BJ (cell line): ENCODE measurements at regions not wholly inside any gene's neighbourhood (a gene's known extent, or its start where the extent isn't known, plus 50 kb on each side); places are given as distances from the start of the nearest gene placed in this dataset.

Experiments
- CTCF ChIA-PET: fragments of 350-600 bp; formaldehyde crosslinking; extraction: SDS; loops from one replicate; lab custom pipeline; 2021; ENCODE audit warnings: antibody characterized with exemption, inconsistent platforms; lab: Yijun Ruan, JAX
- POLR2A ChIA-PET: fragments of 300-600 bp; sonication (Branson Sonifier 250); formaldehyde crosslinking; extraction: SDS; loops from one replicate; lab custom pipeline; 2021; ENCODE audit warnings: antibody characterized with exemption; lab: Charles Lee
- DNase-seq: peaks from one replicate; pipeline ENCODE4 v3.0.0-alpha.2; 2011; ENCODE audit warnings: low read depth
- H3K27me3 ChIP-seq: 2 replicates; pipeline ENCODE4 v1.6.0; 2011; ENCODE audit warnings: low read length; ENCODE audit not compliant: control insufficient read depth, insufficient read depth
- H3K36me3 ChIP-seq: 2 replicates; pipeline ENCODE4 v1.5.1; 2011; ENCODE audit warnings: low read length; ENCODE audit not compliant: control insufficient read depth, insufficient read depth
- H3K4me3 ChIP-seq: 2 replicates; pipeline ENCODE4 v1.5.1; 2011; ENCODE audit warnings: low read depth, mild to moderate bottlenecking, control low read depth, low read length
- TF ChIP-seq, protein P1 (sequence below): IDR thresholded peaks from 2 replicates; pipeline ENCODE4 v1.5.1; 2011; ENCODE audit warnings: low read depth, mild to moderate bottlenecking, control low read depth, inconsistent platforms, low read length, moderate library complexity; ENCODE audit not compliant: insufficient read depth

DNA sequence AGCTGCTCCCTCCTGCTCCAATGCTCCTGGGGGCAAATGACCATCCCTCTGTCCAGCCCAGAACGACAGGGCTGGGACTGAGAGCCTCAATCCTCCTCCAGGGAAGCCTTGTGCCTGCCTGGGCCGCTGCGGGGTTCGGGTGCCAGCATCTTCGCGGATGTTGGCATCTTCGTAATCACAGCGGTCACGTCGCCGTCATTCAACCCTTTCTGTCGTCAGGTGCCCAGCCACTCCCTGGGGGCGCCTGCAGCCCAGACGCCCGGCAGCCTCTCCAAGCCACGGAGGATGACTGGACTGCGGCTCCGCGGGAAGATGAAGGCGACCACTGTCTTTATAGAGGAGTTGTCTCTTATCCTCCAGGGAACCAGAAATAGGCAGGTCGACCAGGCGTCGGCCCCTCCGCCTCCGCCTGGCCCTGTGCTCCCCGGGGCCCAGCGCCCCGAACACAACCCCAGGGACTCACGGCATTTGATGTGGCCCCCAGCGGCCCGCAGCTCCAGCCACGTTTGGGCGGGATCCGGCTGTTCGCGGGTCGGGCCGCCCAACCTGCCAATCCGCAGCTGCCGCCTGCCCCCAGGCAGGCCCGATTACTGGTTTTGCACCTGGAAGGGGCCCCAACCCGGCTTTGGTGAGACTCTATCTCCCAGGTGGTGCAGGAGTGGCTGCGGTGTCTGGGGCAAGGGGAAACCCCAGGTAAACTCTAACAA is 113.9 kb downstream of the THNSL2 start:
- DNase-seq, result no peak
- TF ChIP-seq, protein P1, sequence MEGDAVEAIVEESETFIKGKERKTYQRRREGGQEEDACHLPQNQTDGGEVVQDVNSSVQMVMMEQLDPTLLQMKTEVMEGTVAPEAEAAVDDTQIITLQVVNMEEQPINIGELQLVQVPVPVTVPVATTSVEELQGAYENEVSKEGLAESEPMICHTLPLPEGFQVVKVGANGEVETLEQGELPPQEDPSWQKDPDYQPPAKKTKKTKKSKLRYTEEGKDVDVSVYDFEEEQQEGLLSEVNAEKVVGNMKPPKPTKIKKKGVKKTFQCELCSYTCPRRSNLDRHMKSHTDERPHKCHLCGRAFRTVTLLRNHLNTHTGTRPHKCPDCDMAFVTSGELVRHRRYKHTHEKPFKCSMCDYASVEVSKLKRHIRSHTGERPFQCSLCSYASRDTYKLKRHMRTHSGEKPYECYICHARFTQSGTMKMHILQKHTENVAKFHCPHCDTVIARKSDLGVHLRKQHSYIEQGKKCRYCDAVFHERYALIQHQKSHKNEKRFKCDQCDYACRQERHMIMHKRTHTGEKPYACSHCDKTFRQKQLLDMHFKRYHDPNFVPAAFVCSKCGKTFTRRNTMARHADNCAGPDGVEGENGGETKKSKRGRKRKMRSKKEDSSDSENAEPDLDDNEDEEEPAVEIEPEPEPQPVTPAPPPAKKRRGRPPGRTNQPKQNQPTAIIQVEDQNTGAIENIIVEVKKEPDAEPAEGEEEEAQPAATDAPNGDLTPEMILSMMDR, result no peak
- peaks cover 3% of the 10 kb centered on the region; the same call in 1 of the 2 replicates for H3K27me3 ChIP-seq
- ChIA-PET CTCF (no interaction called here), POLR2A (no interaction called here)
- H3K4me3 ChIP-seq, result no peak overlapping the region
- H3K36me3 ChIP-seq, result no peaks in the 10 kb centered on the region

DNA sequence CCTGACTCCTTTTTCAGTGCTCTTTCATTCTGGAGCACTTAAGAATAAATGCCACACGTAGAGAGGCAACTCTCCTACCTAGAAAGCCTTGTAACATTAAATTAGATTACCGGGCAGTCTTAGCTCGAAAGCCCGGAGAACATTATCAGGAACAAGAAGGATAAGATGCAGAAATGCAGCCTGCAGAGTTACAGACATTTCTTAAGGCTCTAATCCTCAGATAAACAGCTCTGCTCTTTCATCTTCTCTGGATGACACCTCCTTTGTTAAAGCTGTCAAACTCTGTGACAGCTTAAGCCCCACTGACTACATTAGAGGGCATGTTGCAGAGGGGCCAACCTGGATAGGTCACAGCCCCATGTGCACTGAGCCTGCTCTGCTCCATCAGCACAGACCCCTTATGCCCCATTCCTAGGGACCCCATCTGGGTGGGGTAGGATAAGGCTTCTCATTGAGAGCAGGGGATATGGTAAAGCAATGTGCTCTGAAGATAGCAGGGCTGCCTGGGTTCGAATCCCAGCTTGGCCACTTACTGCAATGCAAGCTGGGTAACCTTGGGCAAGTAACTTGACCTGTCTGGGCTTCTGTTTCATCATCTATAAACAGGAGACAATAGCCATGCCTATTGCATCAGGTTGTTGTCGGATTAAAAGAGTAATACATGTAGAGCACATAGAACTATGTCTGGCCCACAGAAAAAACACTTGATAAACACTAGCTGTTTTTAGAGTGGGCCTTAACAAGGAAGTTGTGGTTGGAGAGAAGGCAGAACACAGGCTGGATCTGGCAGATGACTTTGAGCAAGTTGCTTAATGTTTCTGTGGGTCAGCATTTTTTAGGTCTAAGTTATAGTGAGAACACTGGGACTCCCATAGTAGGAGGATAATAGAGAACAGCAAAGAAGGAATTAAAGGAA is 111.4 kb downstream of the THNSL2 start:
- CTCF ChIA-PET, result interaction anchor here (0.9 kb wide), 1 partner anchor 10 kb away, joined by 3 read pairs; no protein-coding TSS in a partner anchor
- DNase-seq, result no peak
- POLR2A ChIA-PET, result no interaction called here
- H3K4me3 ChIP-seq, result no peak overlapping the region
- TF ChIP-seq, protein P1, result no peak
- no peaks in the 10 kb centered on the region for H3K36me3 ChIP-seq
- peaks cover 3% of the 10 kb centered on the region; the same call in 1 of the 2 replicates for H3K27me3 ChIP-seq

- DNase-seq, result no peak
- CTCF ChIA-PET, result interaction anchor here (0.6 kb wide), 1 partner anchor 29 kb away, joined by 3 read pairs; no protein-coding TSS in a partner anchor
- POLR2A ChIA-PET, result no interaction called here
Measured at GRCh38 chr2:88269836-88270235, 99.7 kb downstream of the THNSL2 start.

GRCh38 chr2:88265352-88266303 is 95.5 kb downstream of the THNSL2 start:
- TF ChIP-seq, protein P1, result no peak
- Histone ChIP-seq H3K36me3 (no peaks in the 10 kb centered on the region), H3K4me3 (no peak overlapping the region), H3K27me3 (no peaks in the 10 kb centered on the region)
- ChIA-PET POLR2A (no interaction called here), CTCF (interaction anchor here (0.6 kb wide), 1 partner anchor 74 kb away, joined by 6 read pairs; no protein-coding TSS in a partner anchor)
- DNase-seq, result no peak

More at GRCh38 chr2:88269836-88270235, 99.7 kb downstream of the THNSL2 start:
- TF ChIP-seq, protein P1, result no peak
- no peaks in the 10 kb centered on the region for H3K36me3 ChIP-seq
- H3K4me3 ChIP-seq, result no peak overlapping the region
- H3K27me3 ChIP-seq, result no peaks in the 10 kb centered on the region
